Umbilical cord (tissue), 1 donor: ENCODE measurements at regions not wholly inside any gene's neighbourhood (a gene's known extent, or its start where the extent isn't known, plus 50 kb on each side); places are given as distances from the start of the nearest gene placed in this dataset.

Source experiments
- DNase-seq: peaks from one replicate; pipeline ENCODE4 v3.0.0-alpha.2; 2015; ENCODE audit warnings: low spot score

DNA sequence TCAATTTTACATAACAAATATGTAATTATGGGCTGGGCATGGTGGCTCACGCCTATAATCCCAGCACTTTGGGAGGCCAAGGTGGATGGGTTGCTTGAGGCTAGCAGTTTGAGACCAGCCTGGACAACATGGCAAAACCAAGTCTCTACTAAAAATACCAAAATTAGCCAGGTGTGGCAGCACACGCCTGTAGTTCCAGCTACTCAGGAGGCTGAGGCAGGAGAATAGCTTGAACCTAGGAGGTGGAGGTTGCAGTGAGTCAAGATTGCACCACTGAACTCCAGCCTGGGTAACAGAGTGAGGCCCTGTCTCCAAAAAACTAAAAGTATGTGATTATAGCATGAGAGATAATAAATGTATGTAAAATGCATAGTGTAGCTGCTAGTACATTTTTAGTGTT is 229.0 kb downstream of the PPARGC1A start:
- DNase-seq = no peak

DNA sequence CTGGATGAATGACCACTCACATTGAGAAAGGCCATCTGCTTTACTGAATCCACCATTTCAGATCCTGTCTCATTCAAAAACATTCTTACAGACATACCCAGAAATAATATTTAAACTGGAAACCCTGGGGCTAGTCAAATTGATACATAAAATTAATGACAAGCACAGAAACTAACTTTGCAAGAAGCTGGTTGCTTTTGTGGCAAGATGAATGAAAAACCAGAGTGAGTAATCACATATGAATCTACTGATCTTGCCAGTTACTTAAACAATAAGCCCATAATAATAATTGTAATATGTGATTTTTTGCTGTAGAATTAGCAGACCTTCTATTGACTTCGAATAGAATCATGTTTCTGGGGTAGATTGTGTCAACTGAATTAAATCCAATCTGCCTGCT is 235.1 kb downstream of the PPARGC1A start:
- DNase-seq = no peak

GRCh38 chr4:23648854-23649596 is 240.8 kb downstream of the PPARGC1A start:
- no peak for DNase-seq

DNA sequence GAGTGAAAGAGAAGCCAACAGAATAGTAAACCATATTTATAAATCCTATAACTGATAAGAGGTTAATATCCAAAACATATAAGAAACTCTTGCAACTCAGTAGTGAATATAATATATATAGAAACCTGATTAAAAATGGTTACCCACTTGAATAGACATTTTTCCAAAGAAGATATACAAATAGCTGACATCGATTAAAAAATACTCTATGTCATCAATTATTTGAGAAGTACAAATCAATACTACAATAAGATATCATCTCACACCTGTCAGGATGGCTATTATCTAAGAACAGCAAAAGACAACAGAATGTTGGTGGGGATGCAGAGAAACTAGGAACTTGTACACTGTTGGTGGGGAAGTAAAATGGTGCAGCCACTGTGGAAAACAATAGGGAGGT is 254.4 kb downstream of the PPARGC1A start:
- no peak for DNase-seq

GRCh38 chr4:23631255-23631950 is 258.4 kb downstream of the PPARGC1A start:
- DNase-seq = no peak

DNA sequence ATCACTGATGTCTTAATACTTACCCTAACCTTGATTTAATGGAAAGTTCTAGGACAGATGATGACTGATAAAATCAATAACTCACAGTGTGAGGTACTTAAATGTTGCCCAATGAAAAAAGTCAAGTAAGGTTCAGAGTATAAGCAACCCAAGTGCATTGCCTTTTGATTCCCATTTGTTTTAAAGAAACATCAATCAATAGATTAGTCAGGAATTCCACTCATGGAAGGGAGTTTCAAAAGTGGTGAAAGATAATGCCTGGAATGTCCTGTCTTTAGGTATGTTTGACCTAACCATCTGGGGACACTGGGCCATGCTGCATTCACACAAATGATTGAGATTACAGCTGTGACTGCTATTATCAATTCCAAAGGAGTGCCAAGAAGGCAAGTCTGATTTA is 259.7 kb downstream of the PPARGC1A start:
- DNase-seq = no peak

DNA sequence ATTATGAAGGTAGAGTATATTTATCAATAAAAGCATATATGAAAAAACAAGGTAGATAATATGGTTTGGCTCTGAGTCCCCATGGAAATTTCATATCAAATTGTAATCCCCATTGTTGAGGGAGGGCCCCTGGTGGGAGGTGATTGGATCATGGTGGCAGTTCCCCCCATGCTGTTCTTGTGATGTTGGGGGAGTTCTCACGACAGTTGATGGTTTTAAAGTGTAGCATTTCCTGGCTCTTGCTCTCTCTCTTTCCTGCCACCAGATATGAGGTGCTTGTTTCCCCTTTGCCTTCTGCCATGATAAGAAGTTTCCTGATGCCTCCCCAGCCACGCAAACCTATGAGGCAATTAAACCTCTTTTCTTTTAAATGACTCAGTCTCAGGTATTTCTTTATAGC is 260.4 kb downstream of the PPARGC1A start:
- DNase-seq = no peak

GRCh38 chr4:23614284-23614892 is 275.5 kb downstream of the PPARGC1A start:
- DNase-seq = no peak

- DNase-seq = no peak
Observed at GRCh38 chr4:23613782-23614181, 276.1 kb downstream of the PPARGC1A start.

- no peak for DNase-seq
Observed at GRCh38 chr4:23602720-23603119, 287.1 kb downstream of the PPARGC1A start.

- DNase-seq = no peak
Observed at GRCh38 chr4:23594125-23594524, 295.7 kb downstream of the PPARGC1A start.

GRCh38 chr4:23590431-23590830 is 299.4 kb downstream of the PPARGC1A start:
- DNase-seq = no peak

GRCh38 chr4:23584024-23584423 is 305.8 kb downstream of the PPARGC1A start:
- DNase-seq = no peak

- no peak for DNase-seq
Observed at GRCh38 chr4:23582671-23583070, 307.2 kb downstream of the PPARGC1A start.

GRCh38 chr4:23579166-23579565 is 310.7 kb downstream of the PPARGC1A start:
- no peak for DNase-seq

GRCh38 chr4:23577398-23577797 is 312.4 kb downstream of the PPARGC1A start:
- DNase-seq = no peak

DNA sequence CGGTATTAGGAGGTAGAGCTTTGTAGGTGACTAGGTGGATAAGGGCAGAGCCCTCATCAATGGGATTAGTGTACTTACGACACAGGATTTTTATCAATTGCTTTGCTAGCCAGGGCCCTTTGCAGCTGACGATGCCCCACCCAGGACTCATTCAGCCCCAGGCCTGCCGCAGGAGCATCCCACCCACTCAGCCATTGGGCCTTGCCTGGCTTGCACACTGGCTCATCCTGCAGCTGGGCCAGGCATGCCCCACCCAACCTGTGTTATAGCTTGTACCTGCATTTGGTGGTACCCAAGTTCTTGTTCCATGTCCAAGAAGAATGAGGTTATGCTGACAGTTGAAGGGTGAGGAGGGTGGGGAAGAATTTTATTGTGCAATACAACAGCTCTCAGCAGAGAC is 317.5 kb downstream of the PPARGC1A start:
- DNase-seq = no peak

GRCh38 chr4:23567338-23567737 is 322.5 kb downstream of the PPARGC1A start:
- no peak for DNase-seq

DNA sequence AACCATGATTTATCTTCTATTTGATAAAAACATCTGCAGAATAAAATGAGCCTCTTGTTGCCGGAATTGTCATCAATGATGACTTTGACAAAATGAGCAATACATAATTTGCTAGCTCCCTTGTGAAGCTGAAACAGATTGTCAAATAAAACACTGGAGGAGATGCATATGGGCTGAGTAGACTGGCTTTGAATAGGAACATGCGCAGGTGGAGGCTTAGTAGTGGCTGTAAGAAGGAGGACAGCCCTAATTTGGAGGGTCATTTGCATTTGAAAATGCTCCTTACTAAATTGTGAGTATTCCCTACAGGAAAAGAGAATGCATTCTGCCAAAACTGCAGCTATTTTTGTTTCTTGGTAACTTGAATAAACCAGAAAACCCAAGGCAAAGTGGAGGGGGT is 329.1 kb downstream of the PPARGC1A start:
- DNase-seq = no peak

DNA sequence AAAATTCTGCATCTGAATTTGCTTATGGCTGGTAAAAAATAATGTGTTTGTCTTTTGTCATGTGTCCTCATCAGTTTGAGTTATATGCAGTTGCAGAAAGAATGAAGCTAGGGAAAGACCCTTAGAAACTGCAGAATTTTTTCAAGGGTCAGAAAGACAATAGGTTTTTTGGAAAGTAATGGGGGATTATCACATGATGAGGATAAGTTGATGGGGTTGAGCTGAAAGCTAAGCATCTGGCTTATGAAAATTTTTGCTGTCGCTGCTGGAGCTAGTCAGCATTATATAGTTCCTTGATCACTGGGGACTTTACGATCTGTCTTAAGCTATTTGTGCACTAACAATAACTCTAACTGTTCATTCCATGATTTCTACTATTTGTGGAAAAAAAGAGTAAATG is 331.7 kb downstream of the PPARGC1A start:
- no peak for DNase-seq

- DNase-seq = no peak
Observed at GRCh38 chr4:23547601-23548000, 342.2 kb downstream of the PPARGC1A start.

DNA sequence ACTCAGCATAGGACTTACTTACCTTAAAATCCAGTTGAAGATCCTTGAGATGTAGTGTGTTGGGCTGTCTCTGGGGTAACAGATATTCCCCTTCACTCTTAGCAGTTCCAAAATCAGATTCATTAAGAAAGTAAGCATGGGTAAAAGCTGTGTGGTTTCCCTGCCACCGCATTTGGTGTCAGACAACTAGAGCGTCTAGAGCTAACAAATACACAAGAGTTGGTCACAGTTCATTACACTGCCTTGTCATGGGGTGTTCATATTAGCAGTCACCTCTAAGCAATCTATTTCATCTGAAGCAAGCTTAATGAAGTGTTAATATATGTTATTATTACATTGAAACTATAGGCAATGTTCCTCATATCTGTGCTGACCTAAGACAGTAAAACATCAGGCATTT is 342.8 kb downstream of the PPARGC1A start:
- no peak for DNase-seq

- no peak for DNase-seq
Observed at GRCh38 chr4:23539969-23540569, 349.8 kb downstream of the PPARGC1A start.
